DOHH2 (cell line): ENCODE measurements at regions not wholly inside any gene's neighbourhood (a gene's known extent, or its start where the extent isn't known, plus 50 kb on each side); places are given as distances from the start of the nearest gene placed in this dataset.

Experiments used
- EZH2phosphoT487 ChIP-seq: fragments of 200-600 bp; sonication (generic); IDR thresholded peaks from 2 replicates; pipeline ENCODE4 v1.6.1; 2017; ENCODE audit warnings: borderline replicate concordance, mild to moderate bottlenecking, antibody characterized with exemption, low read length, moderate library complexity, mixed read lengths
- TF ChIP-seq, protein P1 (sequence below): fragments of 200-600 bp; sonication (generic); IDR thresholded peaks from one replicate; pipeline ENCODE4 v1.5.1; 2014; ENCODE audit warnings: antibody characterized with exemption, mild to moderate bottlenecking, low read depth, low read length; ENCODE audit not compliant: poor library complexity, severe bottlenecking

DNA sequence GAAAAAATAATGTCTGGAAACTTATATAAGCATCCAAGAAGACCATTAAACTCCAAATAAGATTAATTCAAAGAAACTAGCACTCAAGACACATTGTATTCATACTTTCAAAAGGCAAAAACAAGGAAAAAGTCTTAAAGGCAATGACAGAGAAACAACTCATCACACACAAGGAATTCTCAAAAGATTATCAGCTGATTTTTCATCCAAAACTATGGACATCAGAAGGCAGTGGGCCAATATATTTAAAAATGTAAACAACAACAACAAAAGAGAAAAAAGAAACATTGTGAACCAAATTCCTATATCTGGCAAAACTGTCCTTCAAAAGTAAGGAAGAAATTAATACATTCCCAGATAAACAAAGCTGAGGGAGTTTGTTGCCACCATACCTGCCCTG, 711.4 kb upstream of the GALNTL6 start:
- TF ChIP-seq, protein P1, sequence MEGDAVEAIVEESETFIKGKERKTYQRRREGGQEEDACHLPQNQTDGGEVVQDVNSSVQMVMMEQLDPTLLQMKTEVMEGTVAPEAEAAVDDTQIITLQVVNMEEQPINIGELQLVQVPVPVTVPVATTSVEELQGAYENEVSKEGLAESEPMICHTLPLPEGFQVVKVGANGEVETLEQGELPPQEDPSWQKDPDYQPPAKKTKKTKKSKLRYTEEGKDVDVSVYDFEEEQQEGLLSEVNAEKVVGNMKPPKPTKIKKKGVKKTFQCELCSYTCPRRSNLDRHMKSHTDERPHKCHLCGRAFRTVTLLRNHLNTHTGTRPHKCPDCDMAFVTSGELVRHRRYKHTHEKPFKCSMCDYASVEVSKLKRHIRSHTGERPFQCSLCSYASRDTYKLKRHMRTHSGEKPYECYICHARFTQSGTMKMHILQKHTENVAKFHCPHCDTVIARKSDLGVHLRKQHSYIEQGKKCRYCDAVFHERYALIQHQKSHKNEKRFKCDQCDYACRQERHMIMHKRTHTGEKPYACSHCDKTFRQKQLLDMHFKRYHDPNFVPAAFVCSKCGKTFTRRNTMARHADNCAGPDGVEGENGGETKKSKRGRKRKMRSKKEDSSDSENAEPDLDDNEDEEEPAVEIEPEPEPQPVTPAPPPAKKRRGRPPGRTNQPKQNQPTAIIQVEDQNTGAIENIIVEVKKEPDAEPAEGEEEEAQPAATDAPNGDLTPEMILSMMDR: no peak
- TF ChIP-seq EZH2phosphoT487: no peak
